MCF 10A (cell line): ENCODE measurements at regions not wholly inside any gene's neighbourhood (a gene's known extent, or its start where the extent isn't known, plus 50 kb on each side); places are given as distances from the start of the nearest gene placed in this dataset.
"Not testable (repeated sequence)": the region's sequence is repeated elsewhere in the genome, so short reads cannot be mapped to it uniquely, and the experiment has no call there.

Source experiments
- BruUV-seq: library from RNA; stranded (reverse); fragments of 400-500 nt; replicated peaks from 2 replicates; lab custom pipeline; 2021; lab: Mats Ljungman, UMichigan
- CTCF ChIA-PET: fragments of 300-600 bp; sonication (Branson Sonifier 250); formaldehyde crosslinking; extraction: SDS; loops from one replicate; lab custom pipeline; 2021; ENCODE audit warnings: antibody characterized with exemption, inconsistent platforms; lab: Yijun Ruan, JAX
- POLR2A ChIA-PET: fragments of 300-600, 350-650 bp; sonication (Branson Sonifier 250); formaldehyde crosslinking; extraction: SDS; loops from one replicate; lab custom pipeline; 2020; ENCODE audit warnings: antibody characterized with exemption, inconsistent platforms; lab: Yijun Ruan, JAX
- DNase-seq: peaks from one replicate; pipeline ENCODE4 v3.0.0-alpha.2; 2018; ENCODE audit not compliant: unreplicated experiment
- H3K27ac Mint-ChIP-seq: one replicate; pipeline ENCODE4 v1.8.0; 2022; ENCODE audit warnings: mild to moderate bottlenecking, low read depth, mixed read lengths; ENCODE audit not compliant: unreplicated experiment
- H3K27me3 Mint-ChIP-seq: one replicate; pipeline ENCODE4 v1.8.0; 2022; ENCODE audit warnings: mixed read lengths; ENCODE audit not compliant: insufficient read depth, unreplicated experiment
- H3K36me3 Mint-ChIP-seq: one replicate; pipeline ENCODE4 v1.8.0; 2022; ENCODE audit warnings: mild to moderate bottlenecking, moderate library complexity, mixed read lengths; ENCODE audit not compliant: insufficient read depth, unreplicated experiment
- H3K4me1 Mint-ChIP-seq: one replicate; pipeline ENCODE4 v1.8.0; 2022; ENCODE audit warnings: mixed read lengths; ENCODE audit not compliant: insufficient read depth, unreplicated experiment
- H3K4me3 Mint-ChIP-seq: one replicate; pipeline ENCODE4 v1.8.0; 2022; ENCODE audit warnings: mild to moderate bottlenecking, moderate library complexity, mixed read lengths; ENCODE audit not compliant: unreplicated experiment
- H3K9me3 Mint-ChIP-seq: one replicate; pipeline ENCODE4 v1.8.0; 2022; ENCODE audit warnings: mixed read lengths; ENCODE audit not compliant: unreplicated experiment
- CTCF ChIP-seq: fragments of 200-600 bp; IDR thresholded peaks from one replicate; pipeline ENCODE4 v1.8.0; 2022; ENCODE audit warnings: antibody characterized with exemption, mild to moderate bottlenecking; ENCODE audit not compliant: unreplicated experiment
- intact Hi-C: fragments of 100-400 bp; cut with micrococcal nuclease; formaldehyde crosslinking; loops from 2 replicates; pipeline ENCODE4 v1.14.1; 2022

GRCh38 chr1:30461640-30462039 lies 261.7 kb downstream of the MATN1 start:
- BruUV-seq, result no TSS peak
- TF ChIP-seq CTCF, result no peak
- ChIA-PET POLR2A (no interaction called here), CTCF (interaction anchor here (0.5 kb wide), 1 partner anchor 701 kb away, joined by 6 read pairs; no protein-coding TSS in a partner anchor)
- H3K27ac Mint-ChIP-seq, result no peak overlapping the region
- no peak overlapping the region for H3K4me3 Mint-ChIP-seq
- intact Hi-C loops, result no loop called here
- no peaks in the 10 kb centered on the region for H3K36me3 Mint-ChIP-seq
- H3K9me3 Mint-ChIP-seq, result no peaks in the 10 kb centered on the region
- H3K27me3 Mint-ChIP-seq, result peaks cover 44% of the 10 kb centered on the region
- DNase-seq, result no peak
- no peaks in the 10 kb centered on the region for H3K4me1 Mint-ChIP-seq

GRCh38 chr1:30460661-30461060 lies 262.7 kb downstream of the MATN1 start:
- no peak for TF ChIP-seq CTCF
- ChIA-PET POLR2A (no interaction called here), CTCF (interaction anchor here (0.6 kb wide), 2 partner anchors 10 to 88 kb away, joined by 3 read pairs; no protein-coding TSS in a partner anchor)
- Mint-ChIP-seq H3K27me3 (peaks cover 51% of the 10 kb centered on the region), H3K4me3 (no peak overlapping the region), H3K4me1 (no peaks in the 10 kb centered on the region), H3K36me3 (no peaks in the 10 kb centered on the region), H3K27ac (no peak overlapping the region), H3K9me3 (no peaks in the 10 kb centered on the region)
- intact Hi-C loops, result no loop called here
- BruUV-seq, result no TSS peak
- no peak for DNase-seq

GRCh38 chr1:30458730-30459485 lies 264.5 kb downstream of the MATN1 start:
- BruUV-seq, CTCF ChIA-PET, H3K9me3 Mint-ChIP-seq, H3K36me3 Mint-ChIP-seq, DNase-seq, H3K27ac Mint-ChIP-seq, POLR2A ChIA-PET, intact Hi-C loops, H3K4me3 Mint-ChIP-seq, H3K4me1 Mint-ChIP-seq: not testable (repeated sequence)
- H3K27me3 Mint-ChIP-seq, result peaks cover 51% of the 10 kb centered on the region

GRCh38 chr1:30452925-30453324 lies 270.5 kb downstream of the MATN1 start:
- no peak for TF ChIP-seq CTCF
- Mint-ChIP-seq H3K27ac (no peak overlapping the region), H3K4me1 (no peaks in the 10 kb centered on the region), H3K27me3 (peaks cover 33% of the 10 kb centered on the region), H3K4me3 (no peak overlapping the region), H3K36me3 (no peaks in the 10 kb centered on the region), H3K9me3 (no peaks in the 10 kb centered on the region)
- BruUV-seq, result no TSS peak
- CTCF ChIA-PET, result interaction anchor here (0.7 kb wide), 1 partner anchor 1301 kb away, joined by 3 read pairs; no protein-coding TSS in a partner anchor
- POLR2A ChIA-PET, result no interaction called here
- no peak for DNase-seq
- intact Hi-C loops, result no loop called here
